Astrocyte (in vitro differentiated cells and primary cell): ENCODE measurements at regions not wholly inside any gene's neighbourhood (a gene's known extent, or its start where the extent isn't known, plus 50 kb on each side); places are given as distances from the start of the nearest gene placed in this dataset.

Experiments
- DNase-seq: peaks from one replicate; pipeline ENCODE4 v3.0.0-alpha.2; 2010; ENCODE audit warnings: low read depth
- FAIRE-seq: peaks from 2 replicates; lab custom pipeline; 2011; peaks lifted over from hg19 to GRCh38; lab: Jason Lieb, UNC
- H2AFZ ChIP-seq: 2 replicates; pipeline ENCODE4 v1.6.0; 2012; ENCODE audit warnings: low read depth, low read length, inconsistent platforms
- H3K27ac ChIP-seq: 2 replicates; pipeline ENCODE4 v1.5.1; 2011; ENCODE audit warnings: low read depth, low read length, inconsistent platforms
- H3K27me3 ChIP-seq: 2 replicates; pipeline ENCODE4 v1.6.0; 2011; ENCODE audit warnings: low read length, inconsistent platforms; ENCODE audit not compliant: insufficient read depth
- H3K36me3 ChIP-seq: 2 replicates; pipeline ENCODE4 v1.5.1; 2011; ENCODE audit warnings: low read length, inconsistent platforms; ENCODE audit not compliant: insufficient read depth
- H3K4me1 ChIP-seq: 2 replicates; pipeline ENCODE4 v1.5.1; 2011; ENCODE audit warnings: low read length, inconsistent platforms; ENCODE audit not compliant: insufficient read depth
- H3K4me2 ChIP-seq: 2 replicates; pipeline ENCODE4 v1.6.0; 2012; ENCODE audit warnings: low read length, inconsistent platforms
- H3K4me3 ChIP-seq: 2 replicates; pipeline ENCODE4 v1.5.1; 2011; ENCODE audit warnings: low read depth, mild to moderate bottlenecking, low read length, inconsistent platforms; ENCODE audit not compliant: insufficient read depth
- H3K79me2 ChIP-seq: 2 replicates; pipeline ENCODE4 v1.6.0; 2012; ENCODE audit warnings: mild to moderate bottlenecking, low read length, inconsistent platforms; ENCODE audit not compliant: insufficient read depth
- H3K9ac ChIP-seq: 2 replicates; pipeline ENCODE4 v1.6.0; 2012; ENCODE audit warnings: mild to moderate bottlenecking, low read length, inconsistent platforms
- H3K9me3 ChIP-seq: 2 replicates; pipeline ENCODE4 v1.5.1; 2012; ENCODE audit warnings: low read depth, mild to moderate bottlenecking, low read length, inconsistent platforms; ENCODE audit not compliant: insufficient read depth
- H4K20me1 ChIP-seq: 2 replicates; pipeline ENCODE4 v1.6.0; 2012; ENCODE audit warnings: low read length, inconsistent platforms; ENCODE audit not compliant: insufficient read depth
- H3K27ac Mint-ChIP-seq: one replicate; pipeline ENCODE4 v1.8.0; 2021; ENCODE audit warnings: mild to moderate bottlenecking, mixed read lengths; ENCODE audit not compliant: unreplicated experiment
- H3K27me3 Mint-ChIP-seq: one replicate; pipeline ENCODE4 v1.8.0; 2021; ENCODE audit warnings: low read depth, mixed read lengths; ENCODE audit not compliant: unreplicated experiment
- H3K36me3 Mint-ChIP-seq: one replicate; pipeline ENCODE4 v1.8.0; 2021; ENCODE audit warnings: low read depth, mixed read lengths; ENCODE audit not compliant: unreplicated experiment
- H3K4me1 Mint-ChIP-seq: one replicate; pipeline ENCODE4 v1.8.0; 2021; ENCODE audit warnings: low read depth, mixed read lengths; ENCODE audit not compliant: unreplicated experiment
- H3K4me3 Mint-ChIP-seq: one replicate; pipeline ENCODE4 v1.8.0; 2021; ENCODE audit warnings: mild to moderate bottlenecking, moderate library complexity, mixed read lengths; ENCODE audit not compliant: unreplicated experiment
- H3K9me3 Mint-ChIP-seq: one replicate; pipeline ENCODE4 v1.8.0; 2021; ENCODE audit warnings: mild to moderate bottlenecking, mixed read lengths; ENCODE audit not compliant: unreplicated experiment
- EZH2 ChIP-seq: IDR thresholded peaks from 2 replicates; pipeline ENCODE4 v1.6.1; 2012; ENCODE audit warnings: mild to moderate bottlenecking, low read length, inconsistent platforms; ENCODE audit not compliant: insufficient read depth
- TF ChIP-seq, protein P1 (sequence below): IDR thresholded peaks from 2 replicates; pipeline ENCODE4 v1.5.1; 2011; ENCODE audit warnings: low read depth, mild to moderate bottlenecking, inconsistent platforms, low read length, moderate library complexity; ENCODE audit not compliant: insufficient read depth

DNA sequence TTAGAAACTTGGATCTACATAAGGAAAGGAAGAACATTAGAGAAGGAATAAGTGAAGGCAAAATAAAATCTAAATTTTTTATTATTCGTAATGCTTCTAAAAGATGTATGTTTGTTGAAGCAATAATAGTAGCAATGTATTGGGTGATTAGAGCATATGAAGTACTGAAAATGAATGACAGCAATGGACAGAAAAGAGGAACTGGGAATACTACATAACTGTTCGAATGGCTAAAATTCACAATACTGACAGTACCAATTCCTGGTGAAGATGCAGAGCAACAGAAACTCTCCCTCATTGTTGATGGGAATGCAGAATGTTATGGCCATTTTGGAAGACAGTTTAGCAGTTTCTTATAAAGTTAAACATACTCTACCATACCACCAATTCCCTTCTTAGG, 177.3 kb upstream of the SPEF2 start:
- H3K27ac Mint-ChIP-seq, result no peak overlapping the region

GRCh38 chr5:35438786-35439185, 178.9 kb upstream of the SPEF2 start:
- Mint-ChIP-seq H3K27me3 (peaks cover 2% of the 10 kb centered on the region), H3K4me1 (peaks cover 35% of the 10 kb centered on the region), H3K4me3 (peak overlapping the region; percentile 24), H3K36me3 (no peaks in the 10 kb centered on the region), H3K9me3 (no peaks in the 10 kb centered on the region), H3K27ac (peak overlapping the region; percentile 80)
- Histone ChIP-seq H3K36me3 (no peaks in the 10 kb centered on the region), H3K9me3 (no peaks in the 10 kb centered on the region), H4K20me1 (no peaks in the 10 kb centered on the region), H3K27me3 (peaks cover 3% of the 10 kb centered on the region), H3K4me3 (no peak overlapping the region), H2AFZ (no peak overlapping the region), H3K4me1 (no peaks in the 10 kb centered on the region), H3K9ac (no peak overlapping the region), H3K79me2 (no peaks in the 10 kb centered on the region), H3K4me2 (no peak overlapping the region), H3K27ac (no peak overlapping the region)
- peak; percentile 10 for DNase-seq
- TF ChIP-seq, protein P1, sequence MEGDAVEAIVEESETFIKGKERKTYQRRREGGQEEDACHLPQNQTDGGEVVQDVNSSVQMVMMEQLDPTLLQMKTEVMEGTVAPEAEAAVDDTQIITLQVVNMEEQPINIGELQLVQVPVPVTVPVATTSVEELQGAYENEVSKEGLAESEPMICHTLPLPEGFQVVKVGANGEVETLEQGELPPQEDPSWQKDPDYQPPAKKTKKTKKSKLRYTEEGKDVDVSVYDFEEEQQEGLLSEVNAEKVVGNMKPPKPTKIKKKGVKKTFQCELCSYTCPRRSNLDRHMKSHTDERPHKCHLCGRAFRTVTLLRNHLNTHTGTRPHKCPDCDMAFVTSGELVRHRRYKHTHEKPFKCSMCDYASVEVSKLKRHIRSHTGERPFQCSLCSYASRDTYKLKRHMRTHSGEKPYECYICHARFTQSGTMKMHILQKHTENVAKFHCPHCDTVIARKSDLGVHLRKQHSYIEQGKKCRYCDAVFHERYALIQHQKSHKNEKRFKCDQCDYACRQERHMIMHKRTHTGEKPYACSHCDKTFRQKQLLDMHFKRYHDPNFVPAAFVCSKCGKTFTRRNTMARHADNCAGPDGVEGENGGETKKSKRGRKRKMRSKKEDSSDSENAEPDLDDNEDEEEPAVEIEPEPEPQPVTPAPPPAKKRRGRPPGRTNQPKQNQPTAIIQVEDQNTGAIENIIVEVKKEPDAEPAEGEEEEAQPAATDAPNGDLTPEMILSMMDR, result no peak
- no peak for TF ChIP-seq EZH2
- no peak for FAIRE-seq

More for the DNA sequence above, 177.3 kb upstream of the SPEF2 start:
- no peaks in the 10 kb centered on the region for H3K4me1 ChIP-seq
- no peak overlapping the region for H2AFZ ChIP-seq
- H3K27ac ChIP-seq, result no peak overlapping the region
- DNase-seq (no peak), FAIRE-seq (no peak)
- no peaks in the 10 kb centered on the region for H4K20me1 ChIP-seq
- no peaks in the 10 kb centered on the region for H3K36me3 Mint-ChIP-seq
- H3K27me3 ChIP-seq, result no peaks in the 10 kb centered on the region
- H3K79me2 ChIP-seq, result no peaks in the 10 kb centered on the region
- H3K27me3 Mint-ChIP-seq, result no peaks in the 10 kb centered on the region
- H3K9me3 ChIP-seq, result no peaks in the 10 kb centered on the region
- no peak overlapping the region for H3K4me3 Mint-ChIP-seq
- no peak for TF ChIP-seq EZH2
- TF ChIP-seq, protein P1, result no peak
- no peaks in the 10 kb centered on the region for H3K36me3 ChIP-seq
- no peak overlapping the region for H3K9ac ChIP-seq
- H3K9me3 Mint-ChIP-seq, result no peaks in the 10 kb centered on the region
- H3K4me3 ChIP-seq, result no peak overlapping the region
- no peak overlapping the region for H3K4me2 ChIP-seq
- H3K4me1 Mint-ChIP-seq, result peaks cover 40% of the 10 kb centered on the region

GRCh38 chr5:35438288-35438687, 179.4 kb upstream of the SPEF2 start:
- H3K79me2 ChIP-seq, result no peaks in the 10 kb centered on the region
- peak overlapping the region; percentile 10 for H3K4me3 Mint-ChIP-seq
- no peak overlapping the region for H3K27ac ChIP-seq

More at GRCh38 chr5:35438288-35438687, 179.4 kb upstream of the SPEF2 start:
- Histone ChIP-seq H3K27me3 (peaks cover 3% of the 10 kb centered on the region), H4K20me1 (no peaks in the 10 kb centered on the region), H3K4me1 (no peaks in the 10 kb centered on the region), H3K4me3 (no peak overlapping the region), H3K9ac (no peak overlapping the region), H3K4me2 (no peak overlapping the region), H3K9me3 (no peaks in the 10 kb centered on the region), H3K36me3 (no peaks in the 10 kb centered on the region), H2AFZ (no peak overlapping the region)
- DNase-seq (no peak), FAIRE-seq (no peak)
- Mint-ChIP-seq H3K4me1 (peaks cover 30% of the 10 kb centered on the region), H3K9me3 (no peaks in the 10 kb centered on the region), H3K27me3 (peaks cover 2% of the 10 kb centered on the region), H3K27ac (peak overlapping the region; percentile 80), H3K36me3 (no peaks in the 10 kb centered on the region)
- TF ChIP-seq EZH2, result no peak
- TF ChIP-seq, protein P1, result no peak
